WTC11 (cell line): ENCODE measurements at regions not wholly inside any gene's neighbourhood (a gene's known extent, or its start where the extent isn't known, plus 50 kb on each side); places are given as distances from the start of the nearest gene placed in this dataset.

Experiments
- ATAC-seq: fragments of 200-7000 bp; cut with Tn5 transposase; 2 replicates; pipeline ENCODE4 v1.10.0; 2021; ENCODE audit warnings: mild to moderate bottlenecking, moderate library complexity
- CTCF ChIA-PET: fragments of 300-600 bp; sonication (Branson Sonifier 250); formaldehyde crosslinking; loops from one replicate; lab custom pipeline; 2021; ENCODE audit warnings: antibody characterized with exemption; lab: Charles Lee
- POLR2A ChIA-PET: fragments of 350-600 bp; sonication (Branson Sonifier 250); formaldehyde crosslinking; loops from one replicate; lab custom pipeline; 2021; ENCODE audit warnings: antibody characterized with exemption; lab: Charles Lee
- DNase-seq: peaks from one replicate; pipeline ENCODE4 v3.0.0; 2021; ENCODE audit warnings: low spot score
- H3K27ac Mint-ChIP-seq: 2 replicates; pipeline ENCODE4 v1.8.0; 2021; ENCODE audit warnings: mixed read lengths
- H3K27me3 Mint-ChIP-seq: 2 replicates; pipeline ENCODE4 v1.8.0; 2021; ENCODE audit warnings: low read depth, mild to moderate bottlenecking, moderate library complexity, mixed read lengths
- H3K36me3 Mint-ChIP-seq: 2 replicates; pipeline ENCODE4 v1.8.0; 2021; ENCODE audit warnings: mixed read lengths
- H3K4me1 Mint-ChIP-seq: 2 replicates; pipeline ENCODE4 v1.8.0; 2022; ENCODE audit warnings: mixed read lengths
- H3K4me3 Mint-ChIP-seq: 2 replicates; pipeline ENCODE4 v1.8.0; 2021; ENCODE audit warnings: mild to moderate bottlenecking, moderate library complexity, mixed read lengths
- H3K9me3 Mint-ChIP-seq: 2 replicates; pipeline ENCODE4 v1.8.0; 2021; ENCODE audit warnings: mixed read lengths
- FOXK1 ChIP-seq: sonication (generic); formaldehyde crosslinking; IDR thresholded peaks from 2 replicates; pipeline ENCODE4 v1.8.0; 2022; ENCODE audit warnings: mild to moderate bottlenecking, moderate library complexity, missing genetic modification reagents
- JUN ChIP-seq: sonication (generic); formaldehyde crosslinking; IDR thresholded peaks from 2 replicates; pipeline ENCODE4 v1.8.0; 2023; ENCODE audit warnings: mild to moderate bottlenecking, missing genetic modification reagents
- KAT7 ChIP-seq: sonication (generic); formaldehyde crosslinking; IDR thresholded peaks from 2 replicates; pipeline ENCODE4 v1.8.1; 2023; ENCODE audit warnings: missing genetic modification reagents, mild to moderate bottlenecking, borderline replicate concordance
- NR2C2 ChIP-seq: sonication (generic); formaldehyde crosslinking; IDR thresholded peaks from 2 replicates; pipeline ENCODE4 v1.8.0; 2022; ENCODE audit warnings: mild to moderate bottlenecking, missing genetic modification reagents
- NR3C1 ChIP-seq: sonication (generic); formaldehyde crosslinking; conservative IDR thresholded peaks from 2 replicates; pipeline ENCODE4 v1.8.1; 2023; ENCODE audit warnings: low read depth, mild to moderate bottlenecking, missing genetic modification reagents
- SOX15 ChIP-seq: fragments of 250-450 bp; sonication (Bioruptor Pico); IDR thresholded peaks from 2 replicates; pipeline ENCODE4 v1.9.0; 2021; ENCODE audit warnings: mild to moderate bottlenecking
- TEAD1 ChIP-seq: sonication (generic); formaldehyde crosslinking; IDR thresholded peaks from 2 replicates; pipeline ENCODE4 v1.8.0; 2022; ENCODE audit warnings: mild to moderate bottlenecking, missing genetic modification reagents
- ZNF138 ChIP-seq: sonication (generic); formaldehyde crosslinking; conservative IDR thresholded peaks from 2 replicates; pipeline ENCODE4 v1.8.1; 2022; ENCODE audit warnings: mild to moderate bottlenecking, moderate library complexity, missing genetic modification reagents
- ZNF396 ChIP-seq: fragments of 250-450 bp; sonication (Bioruptor Pico); IDR thresholded peaks from 2 replicates; pipeline ENCODE4 v1.8.0; 2021; ENCODE audit warnings: mild to moderate bottlenecking, moderate library complexity, borderline replicate concordance
- ZNF423 ChIP-seq: fragments of 250-450 bp; sonication (Bioruptor Pico); IDR thresholded peaks from 2 replicates; pipeline ENCODE4 v2.1.2; 2022; ENCODE audit warnings: mild to moderate bottlenecking, moderate library complexity
- TF ChIP-seq, protein P1 (sequence below): sonication (generic); formaldehyde crosslinking; IDR thresholded peaks from 2 replicates; pipeline ENCODE4 v1.8.0; 2023; ENCODE audit warnings: missing genetic modification reagents, mild to moderate bottlenecking, borderline replicate concordance
- TF ChIP-seq, protein P2 (sequence below): sonication (generic); formaldehyde crosslinking; IDR thresholded peaks from 2 replicates; pipeline ENCODE4 v1.8.0; 2022; ENCODE audit warnings: mild to moderate bottlenecking, missing genetic modification reagents
- TF ChIP-seq, protein P3 (sequence below): sonication (generic); formaldehyde crosslinking; IDR thresholded peaks from 2 replicates; pipeline ENCODE4 v1.8.1; 2023; ENCODE audit warnings: mild to moderate bottlenecking, missing genetic modification reagents
- TF ChIP-seq, protein P4 (sequence below): fragments of 250-450 bp; sonication (Bioruptor Pico); IDR thresholded peaks from 2 replicates; pipeline ENCODE4 v1.8.0; 2021; ENCODE audit warnings: mild to moderate bottlenecking
- TF ChIP-seq, protein P5 (sequence below): sonication (generic); formaldehyde crosslinking; IDR thresholded peaks from 2 replicates; pipeline ENCODE4 v1.8.0; 2022; ENCODE audit warnings: missing genetic modification reagents
- TF ChIP-seq, protein P6 (sequence below): sonication (generic); formaldehyde crosslinking; IDR thresholded peaks from 2 replicates; pipeline ENCODE4 v1.8.0; 2022; ENCODE audit warnings: mild to moderate bottlenecking, missing genetic modification reagents
- TF ChIP-seq, protein P7 (sequence below): sonication (generic); formaldehyde crosslinking; IDR thresholded peaks from 2 replicates; pipeline ENCODE4 v1.8.1; 2023; ENCODE audit warnings: mild to moderate bottlenecking, missing genetic modification reagents, moderate library complexity
- TF ChIP-seq, protein P8 (sequence below): fragments of 250-450 bp; sonication (Bioruptor Pico); IDR thresholded peaks from 2 replicates; pipeline ENCODE4 v1.9.0; 2021; ENCODE audit warnings: moderate library complexity, mild to moderate bottlenecking, inconsistent platforms, borderline replicate concordance

DNA sequence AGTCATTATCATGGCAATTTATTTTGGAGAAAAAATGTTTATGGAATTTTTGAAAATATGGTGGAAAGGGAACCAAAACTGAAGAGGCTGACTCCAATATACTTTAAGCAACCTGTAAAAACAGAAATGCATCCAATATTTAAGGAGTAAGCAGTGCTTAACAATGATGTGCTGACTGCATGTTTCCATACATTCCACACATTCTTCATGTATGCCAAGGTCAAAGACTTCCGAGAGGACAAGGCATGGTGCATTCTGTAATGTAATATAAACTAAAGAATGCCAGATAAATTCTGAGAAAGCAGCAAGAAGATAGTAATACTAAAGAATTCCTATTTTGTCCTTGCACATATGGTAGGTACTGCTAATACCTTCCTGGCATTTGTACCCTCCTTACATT lies 2015.9 kb upstream of the CDH9 start:
- ChIA-PET POLR2A (no interaction called here), CTCF (no interaction called here)
- no peak for ATAC-seq
- H3K9me3 Mint-ChIP-seq, result peaks cover 5% of the 10 kb centered on the region; the same call in 1 of the 2 replicates
- no peak overlapping the region for H3K27ac Mint-ChIP-seq
- no peak overlapping the region for H3K4me3 Mint-ChIP-seq
- no peak for DNase-seq
- TF ChIP-seq ZNF396 (CRISPR knock-in tag), result no peak
- no peak for TF ChIP-seq FOXK1 (CRISPR knock-in tag)
- TF ChIP-seq, protein P1, sequence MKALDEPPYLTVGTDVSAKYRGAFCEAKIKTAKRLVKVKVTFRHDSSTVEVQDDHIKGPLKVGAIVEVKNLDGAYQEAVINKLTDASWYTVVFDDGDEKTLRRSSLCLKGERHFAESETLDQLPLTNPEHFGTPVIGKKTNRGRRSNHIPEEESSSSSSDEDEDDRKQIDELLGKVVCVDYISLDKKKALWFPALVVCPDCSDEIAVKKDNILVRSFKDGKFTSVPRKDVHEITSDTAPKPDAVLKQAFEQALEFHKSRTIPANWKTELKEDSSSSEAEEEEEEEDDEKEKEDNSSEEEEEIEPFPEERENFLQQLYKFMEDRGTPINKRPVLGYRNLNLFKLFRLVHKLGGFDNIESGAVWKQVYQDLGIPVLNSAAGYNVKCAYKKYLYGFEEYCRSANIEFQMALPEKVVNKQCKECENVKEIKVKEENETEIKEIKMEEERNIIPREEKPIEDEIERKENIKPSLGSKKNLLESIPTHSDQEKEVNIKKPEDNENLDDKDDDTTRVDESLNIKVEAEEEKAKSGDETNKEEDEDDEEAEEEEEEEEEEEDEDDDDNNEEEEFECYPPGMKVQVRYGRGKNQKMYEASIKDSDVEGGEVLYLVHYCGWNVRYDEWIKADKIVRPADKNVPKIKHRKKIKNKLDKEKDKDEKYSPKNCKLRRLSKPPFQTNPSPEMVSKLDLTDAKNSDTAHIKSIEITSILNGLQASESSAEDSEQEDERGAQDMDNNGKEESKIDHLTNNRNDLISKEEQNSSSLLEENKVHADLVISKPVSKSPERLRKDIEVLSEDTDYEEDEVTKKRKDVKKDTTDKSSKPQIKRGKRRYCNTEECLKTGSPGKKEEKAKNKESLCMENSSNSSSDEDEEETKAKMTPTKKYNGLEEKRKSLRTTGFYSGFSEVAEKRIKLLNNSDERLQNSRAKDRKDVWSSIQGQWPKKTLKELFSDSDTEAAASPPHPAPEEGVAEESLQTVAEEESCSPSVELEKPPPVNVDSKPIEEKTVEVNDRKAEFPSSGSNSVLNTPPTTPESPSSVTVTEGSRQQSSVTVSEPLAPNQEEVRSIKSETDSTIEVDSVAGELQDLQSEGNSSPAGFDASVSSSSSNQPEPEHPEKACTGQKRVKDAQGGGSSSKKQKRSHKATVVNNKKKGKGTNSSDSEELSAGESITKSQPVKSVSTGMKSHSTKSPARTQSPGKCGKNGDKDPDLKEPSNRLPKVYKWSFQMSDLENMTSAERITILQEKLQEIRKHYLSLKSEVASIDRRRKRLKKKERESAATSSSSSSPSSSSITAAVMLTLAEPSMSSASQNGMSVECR, result no peak
- TF ChIP-seq NR2C2, result no peak
- H3K36me3 Mint-ChIP-seq, result 0 out of 2 replicates have a peak, but pooled peaks cover 2% of the 10 kb centered on the region
- no peaks in the 10 kb centered on the region for H3K4me1 Mint-ChIP-seq
- H3K27me3 Mint-ChIP-seq, result no peaks in the 10 kb centered on the region

DNA sequence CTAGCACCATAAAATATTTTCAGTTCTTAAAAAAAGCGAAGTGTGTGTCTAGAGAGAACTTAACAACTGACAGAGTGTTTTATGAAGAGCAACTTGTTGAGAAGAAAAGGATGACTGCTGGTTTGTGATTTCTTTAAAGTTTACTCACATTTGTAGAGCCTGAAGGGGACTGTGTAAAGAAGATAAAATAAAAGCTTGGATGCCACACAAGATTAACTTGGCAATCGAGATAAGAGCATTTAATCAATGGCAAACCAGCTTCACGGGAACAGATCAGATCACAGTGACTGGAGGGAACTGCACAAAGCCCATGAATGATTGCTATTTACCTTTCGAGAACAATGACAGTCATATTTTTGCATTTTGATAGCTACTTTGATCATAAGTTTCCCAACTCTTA lies 2013.1 kb upstream of the CDH9 start:
- H3K4me1 Mint-ChIP-seq, result no peaks in the 10 kb centered on the region
- no peaks in the 10 kb centered on the region for H3K9me3 Mint-ChIP-seq
- DNase-seq, result no peak
- POLR2A ChIA-PET, result no interaction called here
- H3K4me3 Mint-ChIP-seq, result no peak overlapping the region
- CTCF ChIA-PET, result no interaction called here
- TF ChIP-seq ZNF423 (CRISPR knock-in tag), result no peak
- no peak for TF ChIP-seq SOX15 (CRISPR knock-in tag)
- H3K27me3 Mint-ChIP-seq, result no peaks in the 10 kb centered on the region
- H3K36me3 Mint-ChIP-seq, result no peaks in the 10 kb centered on the region
- ATAC-seq, result no peak
- no peak overlapping the region for H3K27ac Mint-ChIP-seq

DNA sequence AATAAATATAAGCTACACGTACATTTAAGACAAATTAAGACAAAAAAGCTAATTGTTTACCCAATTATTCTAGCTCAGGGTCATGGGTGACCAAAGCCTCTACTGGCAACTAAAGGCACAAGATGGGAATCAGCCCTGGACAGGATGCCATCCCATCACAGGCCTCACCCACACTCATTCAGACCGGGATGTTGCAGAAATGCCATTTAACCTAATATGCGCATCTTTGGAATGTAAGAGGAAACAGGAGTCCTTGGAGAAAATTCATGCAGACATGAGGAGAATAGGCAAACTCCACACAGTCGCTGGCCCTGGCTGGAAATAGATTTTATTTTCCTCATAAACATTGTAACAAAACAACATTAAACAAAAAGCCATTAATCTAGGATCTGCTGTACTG lies 2003.8 kb upstream of the CDH9 start:
- H3K4me3 Mint-ChIP-seq, result no peak overlapping the region
- H3K9me3 Mint-ChIP-seq, result peaks cover 2% of the 10 kb centered on the region
- H3K4me1 Mint-ChIP-seq, result peaks cover 6% of the 10 kb centered on the region
- H3K36me3 Mint-ChIP-seq, result no peaks in the 10 kb centered on the region; the same call in 1 of the 2 replicates
- CTCF ChIA-PET, result interaction anchor here (2.2 kb wide), 1 partner anchor 37 kb away, joined by 8 read pairs; no protein-coding TSS in a partner anchor
- POLR2A ChIA-PET, result no interaction called here
- DNase-seq (peak; percentile 12), ATAC-seq (peak; percentile 79)
- H3K27ac Mint-ChIP-seq, result peak overlapping the region; percentile 41; the same call in 1 of the 2 replicates
- H3K27me3 Mint-ChIP-seq, result no peaks in the 10 kb centered on the region
- TF ChIP-seq ZNF138 (CRISPR knock-in tag) (no peak), NR2C2 (no peak), JUN (no peak), TEAD1 (CRISPR knock-in tag) (no peak), NR3C1 (CRISPR knock-in tag) (no peak), FOXK1 (CRISPR knock-in tag) (no peak), KAT7 (CRISPR knock-in tag) (no peak)
- TF ChIP-seq, protein P2, sequence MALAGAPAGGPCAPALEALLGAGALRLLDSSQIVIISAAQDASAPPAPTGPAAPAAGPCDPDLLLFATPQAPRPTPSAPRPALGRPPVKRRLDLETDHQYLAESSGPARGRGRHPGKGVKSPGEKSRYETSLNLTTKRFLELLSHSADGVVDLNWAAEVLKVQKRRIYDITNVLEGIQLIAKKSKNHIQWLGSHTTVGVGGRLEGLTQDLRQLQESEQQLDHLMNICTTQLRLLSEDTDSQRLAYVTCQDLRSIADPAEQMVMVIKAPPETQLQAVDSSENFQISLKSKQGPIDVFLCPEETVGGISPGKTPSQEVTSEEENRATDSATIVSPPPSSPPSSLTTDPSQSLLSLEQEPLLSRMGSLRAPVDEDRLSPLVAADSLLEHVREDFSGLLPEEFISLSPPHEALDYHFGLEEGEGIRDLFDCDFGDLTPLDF (CRISPR knock-in tag), result no peak
- TF ChIP-seq, protein P3, sequence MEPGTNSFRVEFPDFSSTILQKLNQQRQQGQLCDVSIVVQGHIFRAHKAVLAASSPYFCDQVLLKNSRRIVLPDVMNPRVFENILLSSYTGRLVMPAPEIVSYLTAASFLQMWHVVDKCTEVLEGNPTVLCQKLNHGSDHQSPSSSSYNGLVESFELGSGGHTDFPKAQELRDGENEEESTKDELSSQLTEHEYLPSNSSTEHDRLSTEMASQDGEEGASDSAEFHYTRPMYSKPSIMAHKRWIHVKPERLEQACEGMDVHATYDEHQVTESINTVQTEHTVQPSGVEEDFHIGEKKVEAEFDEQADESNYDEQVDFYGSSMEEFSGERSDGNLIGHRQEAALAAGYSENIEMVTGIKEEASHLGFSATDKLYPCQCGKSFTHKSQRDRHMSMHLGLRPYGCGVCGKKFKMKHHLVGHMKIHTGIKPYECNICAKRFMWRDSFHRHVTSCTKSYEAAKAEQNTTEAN (CRISPR knock-in tag), result no peak
- TF ChIP-seq, protein P4, sequence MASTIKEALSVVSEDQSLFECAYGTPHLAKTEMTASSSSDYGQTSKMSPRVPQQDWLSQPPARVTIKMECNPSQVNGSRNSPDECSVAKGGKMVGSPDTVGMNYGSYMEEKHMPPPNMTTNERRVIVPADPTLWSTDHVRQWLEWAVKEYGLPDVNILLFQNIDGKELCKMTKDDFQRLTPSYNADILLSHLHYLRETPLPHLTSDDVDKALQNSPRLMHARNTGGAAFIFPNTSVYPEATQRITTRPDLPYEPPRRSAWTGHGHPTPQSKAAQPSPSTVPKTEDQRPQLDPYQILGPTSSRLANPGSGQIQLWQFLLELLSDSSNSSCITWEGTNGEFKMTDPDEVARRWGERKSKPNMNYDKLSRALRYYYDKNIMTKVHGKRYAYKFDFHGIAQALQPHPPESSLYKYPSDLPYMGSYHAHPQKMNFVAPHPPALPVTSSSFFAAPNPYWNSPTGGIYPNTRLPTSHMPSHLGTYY (CRISPR knock-in tag), result no peak
- TF ChIP-seq, protein P5, sequence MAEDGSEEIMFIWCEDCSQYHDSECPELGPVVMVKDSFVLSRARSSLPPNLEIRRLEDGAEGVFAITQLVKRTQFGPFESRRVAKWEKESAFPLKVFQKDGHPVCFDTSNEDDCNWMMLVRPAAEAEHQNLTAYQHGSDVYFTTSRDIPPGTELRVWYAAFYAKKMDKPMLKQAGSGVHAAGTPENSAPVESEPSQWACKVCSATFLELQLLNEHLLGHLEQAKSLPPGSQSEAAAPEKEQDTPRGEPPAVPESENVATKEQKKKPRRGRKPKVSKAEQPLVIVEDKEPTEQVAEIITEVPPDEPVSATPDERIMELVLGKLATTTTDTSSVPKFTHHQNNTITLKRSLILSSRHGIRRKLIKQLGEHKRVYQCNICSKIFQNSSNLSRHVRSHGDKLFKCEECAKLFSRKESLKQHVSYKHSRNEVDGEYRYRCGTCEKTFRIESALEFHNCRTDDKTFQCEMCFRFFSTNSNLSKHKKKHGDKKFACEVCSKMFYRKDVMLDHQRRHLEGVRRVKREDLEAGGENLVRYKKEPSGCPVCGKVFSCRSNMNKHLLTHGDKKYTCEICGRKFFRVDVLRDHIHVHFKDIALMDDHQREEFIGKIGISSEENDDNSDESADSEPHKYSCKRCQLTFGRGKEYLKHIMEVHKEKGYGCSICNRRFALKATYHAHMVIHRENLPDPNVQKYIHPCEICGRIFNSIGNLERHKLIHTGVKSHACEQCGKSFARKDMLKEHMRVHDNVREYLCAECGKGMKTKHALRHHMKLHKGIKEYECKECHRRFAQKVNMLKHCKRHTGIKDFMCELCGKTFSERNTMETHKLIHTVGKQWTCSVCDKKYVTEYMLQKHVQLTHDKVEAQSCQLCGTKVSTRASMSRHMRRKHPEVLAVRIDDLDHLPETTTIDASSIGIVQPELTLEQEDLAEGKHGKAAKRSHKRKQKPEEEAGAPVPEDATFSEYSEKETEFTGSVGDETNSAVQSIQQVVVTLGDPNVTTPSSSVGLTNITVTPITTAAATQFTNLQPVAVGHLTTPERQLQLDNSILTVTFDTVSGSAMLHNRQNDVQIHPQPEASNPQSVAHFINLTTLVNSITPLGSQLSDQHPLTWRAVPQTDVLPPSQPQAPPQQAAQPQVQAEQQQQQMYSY (CRISPR knock-in tag), result no peak
- TF ChIP-seq, protein P6, sequence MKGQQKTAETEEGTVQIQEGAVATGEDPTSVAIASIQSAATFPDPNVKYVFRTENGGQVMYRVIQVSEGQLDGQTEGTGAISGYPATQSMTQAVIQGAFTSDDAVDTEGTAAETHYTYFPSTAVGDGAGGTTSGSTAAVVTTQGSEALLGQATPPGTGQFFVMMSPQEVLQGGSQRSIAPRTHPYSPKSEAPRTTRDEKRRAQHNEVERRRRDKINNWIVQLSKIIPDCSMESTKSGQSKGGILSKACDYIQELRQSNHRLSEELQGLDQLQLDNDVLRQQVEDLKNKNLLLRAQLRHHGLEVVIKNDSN, result no peak
- TF ChIP-seq, protein P7, sequence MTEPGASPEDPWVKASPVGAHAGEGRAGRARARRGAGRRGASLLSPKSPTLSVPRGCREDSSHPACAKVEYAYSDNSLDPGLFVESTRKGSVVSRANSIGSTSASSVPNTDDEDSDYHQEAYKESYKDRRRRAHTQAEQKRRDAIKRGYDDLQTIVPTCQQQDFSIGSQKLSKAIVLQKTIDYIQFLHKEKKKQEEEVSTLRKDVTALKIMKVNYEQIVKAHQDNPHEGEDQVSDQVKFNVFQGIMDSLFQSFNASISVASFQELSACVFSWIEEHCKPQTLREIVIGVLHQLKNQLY (CRISPR knock-in tag), result no peak
- TF ChIP-seq, protein P8, sequence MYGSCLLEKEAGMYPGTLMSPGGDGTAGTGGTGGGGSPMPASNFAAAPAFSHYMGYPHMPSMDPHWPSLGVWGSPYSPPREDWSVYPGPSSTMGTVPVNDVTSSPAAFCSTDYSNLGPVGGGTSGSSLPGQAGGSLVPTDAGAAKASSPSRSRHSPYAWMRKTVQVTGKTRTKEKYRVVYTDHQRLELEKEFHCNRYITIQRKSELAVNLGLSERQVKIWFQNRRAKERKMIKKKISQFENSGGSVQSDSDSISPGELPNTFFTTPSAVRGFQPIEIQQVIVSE (CRISPR knock-in tag), result no peak
